Inflammatory macrophage treated with lipopolysaccharide for 4 hours (primary cell): ENCODE measurements at regions not wholly inside any gene's neighbourhood (a gene's known extent, or its start where the extent isn't known, plus 50 kb on each side); places are given as distances from the start of the nearest gene placed in this dataset.

ENCODE experiments used
- DNase-seq: peaks from one replicate; pipeline ENCODE4 v3.0.0-alpha.2; 2020

DNA sequence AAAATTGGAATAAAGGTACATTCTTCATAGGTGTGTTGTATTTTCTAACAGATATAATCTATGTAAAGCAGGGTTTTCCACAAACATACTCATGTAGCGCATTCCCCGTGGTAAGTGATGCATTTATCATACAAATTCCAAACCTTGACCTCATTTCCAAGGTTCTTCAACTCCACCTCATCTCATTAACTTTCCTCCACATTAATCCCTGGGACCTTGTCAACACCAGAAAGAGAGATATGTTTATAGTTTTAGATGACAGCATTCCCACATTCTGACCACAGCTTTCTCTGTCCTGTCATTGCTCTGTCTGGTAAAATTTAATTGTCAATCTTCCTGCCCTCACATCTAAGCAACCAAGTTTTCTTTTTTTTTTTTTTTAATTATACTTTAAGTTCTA is 415.1 kb downstream of the TMEM161B start:
- no peak for DNase-seq

DNA sequence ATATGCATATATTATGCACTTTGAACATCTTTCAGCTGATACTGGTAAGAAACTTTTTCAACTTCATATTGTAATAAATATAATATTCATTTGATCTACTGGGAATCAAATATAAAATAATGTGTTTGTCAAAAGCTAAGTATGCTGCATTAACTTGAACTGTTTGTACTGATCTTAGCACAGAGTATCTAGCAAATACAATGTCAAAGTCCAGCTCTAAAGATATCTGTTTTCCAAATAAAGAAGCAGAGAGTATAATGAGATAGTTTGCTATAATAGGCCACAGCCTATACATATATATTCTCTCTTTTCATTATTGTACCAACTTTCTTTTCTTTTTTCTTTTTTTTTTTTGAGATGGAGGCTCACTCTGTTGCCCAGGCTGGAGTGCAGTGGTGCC is 417.0 kb downstream of the TMEM161B start:
- no peak for DNase-seq

DNA sequence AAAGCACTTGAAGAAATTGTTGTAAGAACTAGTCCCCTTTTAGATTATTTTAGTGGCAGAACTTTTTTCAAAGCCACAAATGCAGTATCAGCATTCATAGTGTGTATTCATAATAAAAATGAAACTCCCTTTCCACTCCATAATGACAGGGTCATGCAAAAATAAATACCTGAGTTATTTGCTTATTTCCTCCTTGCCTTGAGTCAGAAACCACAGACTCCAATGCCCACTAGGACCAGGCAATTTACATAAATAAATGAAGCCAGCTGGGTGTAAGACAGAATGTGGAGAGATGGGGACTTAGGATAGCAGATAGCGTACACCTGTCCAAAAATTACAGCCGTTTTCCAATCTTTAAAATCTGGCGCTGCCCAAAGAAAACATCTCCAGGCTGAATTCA is 417.8 kb downstream of the TMEM161B start:
- no peak for DNase-seq

DNA sequence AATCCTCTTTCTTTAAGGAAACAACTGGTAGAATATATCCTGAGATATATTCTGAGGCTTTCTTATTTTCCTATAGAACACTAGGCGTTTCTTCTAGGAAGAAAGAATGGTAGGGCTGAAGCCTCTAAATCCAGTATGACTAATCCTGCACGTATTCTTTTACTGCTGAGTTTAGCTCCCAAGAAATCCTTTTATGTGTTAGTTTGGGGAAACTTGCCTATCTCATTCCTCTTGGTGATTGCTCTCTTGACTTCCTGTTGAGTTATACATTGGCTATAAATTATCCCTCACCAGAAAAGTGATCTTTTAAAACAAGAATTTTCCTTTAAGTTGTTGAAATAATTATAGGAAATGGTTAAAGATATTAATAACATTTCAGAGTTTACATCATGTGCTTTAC is 422.9 kb downstream of the TMEM161B start:
- no peak for DNase-seq

DNA sequence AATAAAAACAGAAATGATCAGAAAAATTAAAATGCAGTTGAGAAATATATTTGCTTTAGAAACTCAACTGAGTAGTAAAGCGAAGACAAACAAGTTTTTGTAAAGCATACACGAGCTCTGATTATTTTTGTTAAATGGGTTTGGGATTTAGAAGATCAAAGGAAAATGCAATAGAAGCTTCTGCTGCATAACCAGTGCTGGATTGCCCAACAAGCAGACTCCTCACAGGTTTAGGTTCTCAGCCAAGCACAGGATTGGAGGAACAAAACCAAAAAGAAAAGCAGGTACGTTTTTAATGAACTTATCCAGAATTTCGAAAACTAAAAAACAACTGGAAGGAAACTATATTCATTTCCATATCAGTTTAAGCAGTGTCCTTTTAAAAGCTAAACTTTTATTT is 423.8 kb downstream of the TMEM161B start:
- DNase-seq: no peak

DNA sequence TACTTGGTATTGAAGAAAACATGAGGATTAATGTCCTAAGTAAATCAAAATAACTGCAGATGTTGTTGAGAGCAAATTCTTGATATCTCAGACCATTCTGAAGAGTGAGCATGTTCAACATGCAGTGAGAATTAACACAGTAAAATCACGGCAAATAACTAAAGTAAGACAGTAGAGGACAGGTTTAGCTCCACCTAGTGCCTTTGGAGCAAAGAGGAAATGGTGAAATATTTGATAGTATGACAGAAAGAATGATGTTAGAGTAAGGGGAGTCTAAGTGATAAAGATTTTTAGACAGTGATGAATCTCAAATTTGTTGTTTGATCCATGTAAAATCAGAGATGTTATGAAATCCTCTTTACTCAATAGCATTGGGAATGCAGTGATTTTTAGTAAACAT is 424.2 kb downstream of the TMEM161B start:
- DNase-seq: no peak

DNA sequence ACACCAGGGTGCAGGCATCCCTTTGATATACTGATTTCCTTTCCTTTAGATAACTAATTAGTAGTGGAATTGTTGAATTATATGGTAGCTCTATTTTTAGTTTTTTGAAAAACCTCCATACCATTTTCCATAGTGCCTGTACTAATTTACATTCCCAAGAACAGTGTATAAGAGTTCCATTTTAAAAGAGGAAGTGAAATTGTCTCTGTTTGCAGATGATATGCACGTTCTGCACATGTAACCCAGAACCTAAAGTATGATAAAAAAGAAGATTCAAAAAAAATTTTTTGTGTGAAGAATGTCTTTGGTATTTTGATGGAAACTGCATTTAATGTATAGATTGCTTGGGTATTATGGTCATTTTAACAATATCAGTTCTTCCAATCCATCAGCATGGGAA is 424.0 kb upstream of the CCNH start:
- DNase-seq: no peak

DNA sequence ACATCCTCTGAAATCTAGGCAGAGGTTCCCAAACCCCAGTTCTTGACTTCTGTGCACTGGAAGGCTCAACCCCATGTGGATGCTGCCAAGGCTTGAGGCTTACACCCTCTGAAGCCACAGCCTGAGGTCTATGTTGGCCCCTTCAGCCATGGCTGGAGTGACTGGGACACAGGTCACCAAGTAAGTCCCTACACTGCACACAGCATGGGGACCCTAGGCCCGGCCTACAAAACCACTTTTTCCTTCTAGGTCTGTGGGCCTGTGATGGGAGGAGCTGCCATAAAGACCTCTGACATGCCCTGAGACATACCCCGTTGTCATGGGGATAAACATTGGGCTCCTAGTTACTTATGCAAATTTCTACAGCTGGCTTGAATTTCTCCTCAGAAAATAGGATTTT is 418.8 kb upstream of the CCNH start:
- no peak for DNase-seq

DNA sequence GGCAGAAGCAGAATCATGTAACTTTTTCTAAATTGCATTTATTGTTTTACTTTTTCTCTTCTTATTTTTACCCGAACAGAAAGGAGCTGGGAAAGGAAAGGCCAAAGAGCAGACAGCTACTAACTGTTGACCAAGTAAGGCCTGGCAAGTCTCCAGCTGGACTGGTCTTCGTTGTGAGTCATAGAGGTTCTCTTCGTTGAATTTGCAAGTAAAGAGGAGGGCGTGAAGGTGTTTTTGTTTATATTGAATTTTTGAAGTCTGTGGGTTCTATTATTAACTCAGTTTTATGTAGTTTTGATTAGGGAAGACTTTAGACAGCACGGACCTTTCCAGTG is 416.5 kb upstream of the CCNH start:
- DNase-seq: no peak

DNA sequence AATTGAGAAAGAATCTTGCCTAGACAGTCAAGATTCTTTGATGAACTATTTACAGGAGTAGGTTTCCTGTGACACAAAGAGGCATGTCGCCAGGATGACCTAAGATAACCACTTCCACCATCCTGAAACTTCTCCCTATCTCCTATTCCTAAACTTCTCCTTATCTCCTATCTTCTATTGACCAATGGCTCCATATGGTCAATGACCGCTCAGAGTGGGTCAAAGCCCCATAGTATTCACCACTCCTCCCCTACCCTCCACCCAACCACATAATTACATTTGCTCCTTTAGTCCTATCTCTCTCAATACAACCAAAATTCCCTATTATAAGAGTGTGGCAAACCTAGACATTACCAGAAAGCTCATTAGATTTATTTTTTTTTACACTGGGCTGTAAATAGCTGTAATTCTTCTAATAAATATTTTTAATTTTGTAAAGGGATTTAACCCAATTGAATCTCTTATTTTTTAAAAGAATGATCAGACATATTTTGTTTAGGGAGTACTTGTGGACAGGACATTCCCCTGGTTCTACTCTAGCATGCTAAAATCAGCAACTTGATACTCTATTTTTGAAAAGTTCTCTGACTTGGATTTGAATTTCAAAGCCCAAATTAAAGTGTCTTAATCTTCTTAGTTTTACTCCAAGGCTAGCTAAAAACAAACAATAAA is 416.0 kb upstream of the CCNH start:
- DNase-seq: no peak

DNA sequence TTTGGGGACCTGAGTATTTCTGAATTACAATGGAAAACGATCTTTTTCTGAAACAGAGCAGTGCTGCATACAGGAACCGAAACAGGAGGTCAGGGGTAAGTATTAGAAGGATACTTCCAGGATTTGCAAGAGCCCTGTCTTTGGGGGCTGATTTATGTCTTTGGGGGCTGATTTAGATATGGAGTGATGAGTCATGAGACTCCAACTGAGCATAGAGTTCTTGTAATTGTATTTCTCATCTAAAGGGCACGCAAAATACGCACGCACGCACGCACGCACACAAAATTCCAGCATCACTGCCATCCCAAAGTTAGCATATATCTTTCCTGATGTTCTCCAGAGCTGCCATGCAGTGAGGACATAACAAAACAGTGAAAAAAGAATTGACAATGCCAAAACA is 414.8 kb upstream of the CCNH start:
- DNase-seq: no peak

DNA sequence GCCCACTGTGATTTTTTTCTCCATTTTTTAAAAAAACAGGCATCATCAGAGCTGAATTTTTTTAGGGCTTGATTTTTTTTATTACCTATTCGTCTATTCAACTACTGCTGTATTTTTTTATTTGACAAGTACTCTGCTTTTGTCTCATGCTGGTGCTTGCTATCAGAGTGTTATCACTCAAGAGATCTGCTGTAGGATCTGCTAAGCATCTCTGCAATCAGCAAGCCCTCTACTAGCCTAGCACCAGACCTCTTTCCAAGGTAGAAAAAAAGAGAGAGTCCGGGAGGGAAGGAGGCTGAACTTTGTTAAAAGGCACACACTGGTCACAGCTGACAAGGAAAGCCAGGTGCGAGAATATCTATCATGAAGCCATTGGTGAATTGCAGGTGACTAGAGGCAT is 413.8 kb upstream of the CCNH start:
- no peak for DNase-seq

DNA sequence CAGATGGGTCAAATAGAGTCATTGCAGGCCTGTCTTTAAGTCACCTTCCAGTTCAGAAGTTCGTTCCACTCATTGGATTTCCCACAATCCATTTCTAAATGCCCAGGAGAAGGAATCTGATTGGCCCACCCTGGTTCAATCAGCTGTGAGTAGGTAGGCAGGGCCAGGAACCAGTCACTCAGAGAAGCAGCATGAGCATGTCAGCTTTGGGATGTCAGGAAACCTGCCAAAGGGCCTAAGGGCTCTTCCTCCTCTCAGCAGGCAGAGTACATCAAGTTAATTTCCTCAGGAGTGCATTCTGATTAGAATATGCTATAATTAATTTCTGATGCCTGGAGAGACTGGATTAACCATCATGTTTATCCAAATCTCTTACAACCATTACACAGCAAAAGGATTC is 412.9 kb upstream of the CCNH start:
- DNase-seq: no peak

DNA sequence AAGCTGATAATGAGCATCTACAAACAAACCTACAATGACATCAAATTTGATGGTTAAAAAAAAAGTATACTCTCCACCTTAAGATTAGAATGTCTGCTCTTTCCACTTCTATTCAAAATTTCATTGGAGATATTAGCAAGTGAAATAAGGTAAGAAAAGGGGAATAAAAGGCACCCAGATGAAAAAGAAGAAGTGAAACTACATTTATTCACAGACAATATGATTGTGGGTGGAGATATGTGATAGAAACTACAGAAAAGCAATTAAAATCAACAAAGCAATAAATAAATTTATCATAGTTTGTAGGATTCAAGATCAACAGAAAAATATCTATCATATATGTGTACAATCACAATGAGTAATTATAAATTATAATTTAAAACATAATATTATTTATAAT is 395.1 kb upstream of the CCNH start:
- DNase-seq: no peak

DNA sequence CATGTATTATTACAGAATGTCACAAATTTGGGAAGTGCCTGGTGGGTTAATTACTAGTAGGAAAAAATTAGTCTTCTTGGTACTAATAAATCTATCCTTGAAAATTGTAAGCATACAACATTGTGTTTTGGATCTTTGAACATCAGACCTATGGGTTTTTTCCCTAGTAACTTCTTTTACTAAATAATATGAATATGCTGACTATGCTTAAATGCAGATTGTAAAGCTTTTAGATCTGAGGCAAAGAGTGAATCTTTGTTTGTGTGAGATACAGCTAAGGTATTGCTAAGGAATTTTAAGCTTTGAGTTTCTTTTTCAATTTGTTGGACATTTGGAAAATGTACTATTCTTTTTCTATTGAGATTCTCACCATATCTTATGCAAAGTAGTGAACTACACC is 390.6 kb upstream of the CCNH start:
- no peak for DNase-seq

DNA sequence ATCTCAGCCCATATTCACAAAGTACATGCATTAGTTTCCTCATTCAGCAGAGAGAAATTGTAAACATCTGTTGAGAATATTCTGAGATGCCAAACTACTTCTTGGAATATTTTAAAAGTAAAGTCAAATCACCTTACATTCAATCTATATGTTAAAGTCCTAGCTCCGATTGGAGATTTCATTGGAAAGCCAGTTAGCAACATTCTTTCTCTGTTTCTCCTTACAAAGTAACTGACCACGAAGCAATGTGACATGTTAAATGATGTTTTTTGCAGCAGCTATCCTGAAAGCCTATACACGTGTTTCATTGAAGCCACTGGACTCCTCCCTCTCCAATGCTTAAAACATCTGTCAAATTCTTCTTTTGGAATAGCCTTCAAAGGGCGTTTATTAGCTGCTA is 379.1 kb upstream of the CCNH start:
- DNase-seq: no peak

DNA sequence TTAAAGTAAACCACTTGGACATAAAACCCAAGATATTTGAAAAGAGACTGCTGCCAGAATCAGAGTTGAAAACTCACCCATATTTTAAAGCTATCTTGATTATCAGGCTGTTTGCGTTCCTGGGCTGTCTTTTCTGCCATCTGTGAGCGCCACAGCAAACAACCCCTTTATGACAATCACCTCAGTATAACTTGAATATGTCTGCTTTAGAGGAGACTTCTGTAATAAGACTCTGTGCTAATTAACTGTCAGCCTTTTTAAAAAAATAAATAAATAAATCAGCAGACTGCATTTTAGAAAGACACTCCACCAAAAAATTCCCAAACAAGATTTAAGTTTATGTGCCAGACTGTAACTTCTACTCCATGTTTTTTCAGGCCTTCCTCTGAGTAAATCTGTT is 375.7 kb upstream of the CCNH start:
- no peak for DNase-seq

DNA sequence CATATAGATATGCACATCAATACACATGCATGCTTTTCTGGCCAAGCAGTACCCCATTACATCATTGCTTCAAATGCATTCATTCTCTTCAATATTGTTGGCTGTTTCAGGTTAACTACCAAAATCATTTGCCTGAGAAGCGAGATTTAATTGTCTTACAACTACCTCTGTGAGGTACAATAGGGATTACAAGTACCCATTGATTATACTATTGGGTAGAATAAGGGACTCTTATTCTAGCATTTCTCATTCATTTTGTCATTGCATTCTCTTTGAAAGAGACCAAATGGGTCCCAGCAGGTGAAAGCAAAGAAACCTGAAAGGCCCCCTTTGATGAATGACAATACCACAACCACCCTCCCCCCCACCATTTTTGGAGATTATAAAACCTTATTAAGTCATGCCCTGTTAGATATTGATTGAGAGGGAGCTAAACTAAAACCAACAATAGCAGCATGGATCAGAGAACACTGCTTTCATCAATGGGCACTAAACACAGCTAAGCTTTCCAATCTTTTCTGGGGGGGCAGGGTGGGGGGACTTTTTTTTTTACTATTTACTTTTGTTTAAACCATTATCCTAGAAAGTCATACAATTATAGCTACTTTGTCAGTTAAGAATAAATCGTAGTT is 375.0 kb upstream of the CCNH start:
- DNase-seq: no peak

DNA sequence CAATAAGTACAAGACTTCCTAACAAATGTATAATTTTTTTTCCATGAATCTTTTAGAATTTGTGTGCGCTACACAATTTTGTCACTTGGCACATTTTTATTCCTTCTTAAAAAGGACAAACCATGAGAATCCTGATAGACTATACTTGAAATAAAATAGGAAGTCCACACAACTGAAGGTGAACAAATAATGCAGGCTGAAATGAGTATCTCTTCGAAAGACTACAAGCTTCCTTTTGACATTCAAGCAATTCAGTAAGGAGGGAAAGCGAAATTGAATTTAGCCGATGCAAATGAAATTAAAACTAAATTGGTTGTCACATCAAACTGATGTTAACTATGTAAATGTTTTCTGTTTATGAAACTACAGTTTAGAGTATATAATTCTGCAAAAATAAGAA is 374.4 kb upstream of the CCNH start:
- DNase-seq: no peak

DNA sequence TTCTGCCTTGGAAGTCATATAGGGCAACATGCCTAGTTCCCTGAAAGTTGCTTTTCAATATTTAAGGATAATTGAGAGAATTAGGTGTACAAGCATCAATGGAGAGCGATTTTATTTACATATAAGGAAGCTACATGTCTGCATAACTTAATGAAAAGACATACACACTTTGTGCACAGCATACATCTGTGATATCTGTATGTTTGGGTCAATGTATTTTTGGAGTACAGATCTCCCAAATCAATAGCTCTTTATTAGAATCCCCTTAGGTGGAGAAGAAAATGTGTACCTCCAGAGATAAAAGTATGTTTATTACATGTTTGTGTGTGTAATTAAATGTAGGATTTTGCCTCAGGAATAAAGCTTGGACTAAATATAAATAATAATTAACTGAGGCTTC is 373.7 kb upstream of the CCNH start:
- no peak for DNase-seq

DNA sequence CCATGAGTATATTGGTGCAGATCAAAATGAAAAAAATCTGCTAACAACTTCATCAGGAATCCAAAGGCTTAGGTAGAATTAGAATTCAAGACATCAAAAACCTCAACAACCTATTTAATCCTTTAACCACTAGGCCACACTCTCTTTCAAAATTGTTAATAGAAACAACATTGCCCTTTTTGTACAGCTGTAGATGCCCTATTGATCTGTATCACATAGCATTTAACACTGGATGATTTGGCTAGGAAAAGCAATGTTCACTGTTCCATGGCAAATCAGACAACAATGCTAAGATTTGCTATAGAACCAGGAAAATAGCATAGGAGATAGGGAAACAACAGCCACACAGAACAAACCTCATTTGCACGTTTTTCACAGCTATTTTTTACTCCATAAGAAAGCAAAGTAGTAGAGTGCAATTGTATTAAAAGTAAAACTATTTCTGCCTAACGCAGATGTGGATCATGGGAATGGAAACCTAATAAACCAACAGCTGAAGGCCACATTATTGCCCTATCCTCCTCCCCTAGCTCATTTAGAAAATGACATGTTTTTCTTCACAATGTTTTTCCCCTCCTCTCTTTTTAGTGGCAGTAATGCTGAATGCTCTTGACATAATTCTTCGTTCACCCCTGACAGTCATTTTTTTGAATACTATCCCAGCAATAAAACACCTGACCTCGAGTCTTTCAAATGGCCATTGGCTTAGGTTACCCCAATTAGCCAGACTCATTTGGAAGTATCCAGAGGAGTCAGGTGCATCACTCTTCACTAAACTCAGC is 373.0 kb upstream of the CCNH start:
- no peak for DNase-seq

DNA sequence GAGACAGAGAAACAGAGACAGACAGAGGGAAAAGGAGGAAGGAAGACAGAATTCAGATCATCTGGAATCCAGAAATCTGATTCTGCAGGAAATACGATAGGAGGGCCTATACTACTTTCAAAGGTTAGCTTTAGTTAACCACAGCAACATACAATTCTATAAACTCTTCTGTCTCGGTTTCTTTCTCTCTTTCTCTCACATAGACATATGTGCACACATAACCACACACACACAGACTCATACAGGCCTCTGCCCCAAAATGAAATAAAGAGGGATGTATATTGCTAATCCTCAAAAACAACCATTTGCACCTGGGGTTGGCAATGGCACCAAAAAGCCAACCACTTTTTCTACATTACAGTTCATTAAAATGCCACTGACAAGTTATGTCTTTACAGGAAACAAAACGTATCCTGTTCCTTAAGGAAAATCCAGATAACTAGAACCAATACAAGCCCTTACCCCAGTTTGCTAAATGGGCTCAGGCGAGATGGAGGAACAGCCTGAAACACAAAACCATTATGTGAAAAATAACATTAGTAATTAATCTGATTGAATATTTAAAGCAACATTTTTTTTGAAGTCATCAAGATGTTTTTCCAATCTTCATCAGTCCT is 372.3 kb upstream of the CCNH start:
- DNase-seq: no peak

DNA sequence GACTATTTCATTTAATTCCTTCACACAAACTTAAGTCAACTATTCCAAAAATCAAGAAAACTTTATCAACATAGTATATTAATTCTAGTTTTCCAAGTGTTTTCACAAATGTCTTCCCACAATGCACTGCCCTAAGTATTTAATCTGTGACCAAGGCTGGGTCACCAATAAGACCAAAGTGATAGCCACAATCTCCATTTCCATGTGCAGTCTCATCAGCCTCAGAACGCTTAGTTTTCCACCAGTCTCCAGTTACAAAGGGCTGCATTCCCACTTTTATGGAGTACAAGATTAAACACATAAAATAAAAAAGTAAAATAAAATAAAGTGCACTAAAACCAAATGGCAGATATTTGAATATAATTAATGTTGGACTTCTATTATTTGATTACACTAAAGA is 371.6 kb upstream of the CCNH start:
- no peak for DNase-seq

DNA sequence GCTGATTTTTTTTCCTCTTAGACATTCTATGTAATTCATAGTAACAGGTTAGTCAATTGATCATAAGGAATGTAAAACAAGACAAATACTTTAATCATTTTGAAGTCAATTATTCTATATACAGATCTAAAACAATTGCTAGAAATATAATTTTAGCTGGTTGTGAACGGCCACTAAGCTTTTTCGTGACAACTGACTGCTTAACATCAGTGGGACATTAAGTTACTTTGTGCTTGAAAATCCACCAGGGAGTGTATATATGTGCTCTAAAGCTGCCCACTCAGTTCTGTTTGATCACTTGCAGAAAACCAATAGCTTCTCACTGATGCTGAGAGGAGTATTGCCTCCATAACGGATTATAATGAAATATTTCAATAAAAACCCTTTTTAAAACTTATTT is 370.2 kb upstream of the CCNH start:
- no peak for DNase-seq
